Activated T-cell treated with anti-CD3 and anti-CD28 coated beads, Interleukin-2, amount 50 U/mL, for 48 hours (primary cell): ENCODE measurements at regions not wholly inside any gene's neighbourhood (a gene's known extent, or its start where the extent isn't known, plus 50 kb on each side); places are given as distances from the start of the nearest gene placed in this dataset.
A peak's percentile ranks its signal among the peaks of the same experiment; 100 is the strongest.

Experiments used
- DNase-seq, 2 experiments: peaks; one replicate each; pipeline ENCODE4 v3.0.0-alpha.2; 2020

DNA sequence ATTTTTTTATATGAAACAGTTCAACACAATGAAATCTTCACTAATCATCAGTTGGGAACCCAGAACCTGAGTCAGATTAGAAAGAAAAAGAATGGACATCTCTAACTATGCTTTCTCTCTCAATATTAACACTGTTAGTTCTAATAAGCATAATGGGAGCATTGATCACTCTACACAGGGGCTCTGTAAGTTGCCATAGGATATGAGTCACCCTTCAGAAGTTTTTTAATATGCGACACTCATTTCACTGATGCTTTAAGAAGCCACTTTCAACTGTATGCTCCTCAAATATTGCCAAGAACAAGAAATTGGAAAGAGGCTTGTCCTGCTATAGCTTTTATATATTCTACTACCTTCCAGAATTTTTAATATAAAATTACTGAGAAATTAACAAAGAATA lies 187.0 kb downstream of the AASDH start:
- DNase-seq = no peak

GRCh38 chr4:56198265-56198664 lies 189.0 kb downstream of the AASDH start:
- no peak for DNase-seq

- DNase-seq = no peak
Observed at GRCh38 chr4:56197387-56197786, 189.9 kb downstream of the AASDH start.

DNA sequence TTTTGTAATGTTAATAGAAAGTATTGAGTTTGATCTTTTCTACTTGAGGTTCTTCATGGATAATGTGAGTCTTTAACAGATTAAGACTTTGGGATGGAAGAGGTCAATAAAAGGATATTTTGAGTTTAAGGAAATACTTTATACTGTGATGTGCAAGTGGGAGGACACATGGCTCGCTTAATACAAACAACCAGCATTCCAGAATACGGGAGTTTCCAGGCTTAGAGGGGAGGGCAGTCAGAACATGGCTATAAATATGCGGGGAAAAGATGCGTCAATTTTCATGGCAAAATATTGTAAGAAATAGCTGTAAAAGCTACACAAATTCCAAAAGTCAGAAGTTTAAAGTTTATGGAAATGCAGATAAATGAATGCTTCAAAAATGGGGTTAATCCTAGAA lies 192.3 kb downstream of the AASDH start:
- DNase-seq = no peak

- no peak for DNase-seq
Observed at GRCh38 chr4:56191534-56191933, 195.8 kb downstream of the AASDH start.

- DNase-seq = no peak
Observed at GRCh38 chr4:56187688-56188087, 199.6 kb downstream of the AASDH start.

GRCh38 chr4:56186808-56187523 lies 200.3 kb downstream of the AASDH start:
- no peak for DNase-seq

GRCh38 chr4:56185901-56186300 lies 201.4 kb downstream of the AASDH start:
- no peak for DNase-seq

GRCh38 chr4:56184214-56184613 lies 203.1 kb downstream of the AASDH start:
- DNase-seq = no peak

GRCh38 chr4:56183344-56183959 lies 203.8 kb downstream of the AASDH start:
- DNase-seq = no peak

DNA sequence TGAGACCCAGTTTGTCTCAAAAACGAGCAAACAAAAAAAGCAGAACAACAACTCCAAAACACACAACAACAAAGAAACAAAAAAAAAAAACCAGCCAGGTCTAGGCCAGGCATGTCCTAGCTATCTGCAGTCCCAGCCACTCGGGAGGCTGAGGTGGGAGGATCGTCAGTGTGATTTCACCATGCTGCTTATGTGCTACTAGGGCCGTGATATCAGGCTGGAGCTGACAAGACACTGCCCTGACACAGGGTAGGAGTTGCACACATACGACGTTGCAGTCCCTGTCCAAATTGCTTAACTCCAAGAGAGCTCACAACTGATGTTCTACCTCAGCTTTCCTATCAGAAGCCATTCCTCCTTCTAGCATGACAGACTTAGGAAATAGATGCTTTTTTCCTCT lies 204.9 kb downstream of the AASDH start:
- DNase-seq = no peak

DNA sequence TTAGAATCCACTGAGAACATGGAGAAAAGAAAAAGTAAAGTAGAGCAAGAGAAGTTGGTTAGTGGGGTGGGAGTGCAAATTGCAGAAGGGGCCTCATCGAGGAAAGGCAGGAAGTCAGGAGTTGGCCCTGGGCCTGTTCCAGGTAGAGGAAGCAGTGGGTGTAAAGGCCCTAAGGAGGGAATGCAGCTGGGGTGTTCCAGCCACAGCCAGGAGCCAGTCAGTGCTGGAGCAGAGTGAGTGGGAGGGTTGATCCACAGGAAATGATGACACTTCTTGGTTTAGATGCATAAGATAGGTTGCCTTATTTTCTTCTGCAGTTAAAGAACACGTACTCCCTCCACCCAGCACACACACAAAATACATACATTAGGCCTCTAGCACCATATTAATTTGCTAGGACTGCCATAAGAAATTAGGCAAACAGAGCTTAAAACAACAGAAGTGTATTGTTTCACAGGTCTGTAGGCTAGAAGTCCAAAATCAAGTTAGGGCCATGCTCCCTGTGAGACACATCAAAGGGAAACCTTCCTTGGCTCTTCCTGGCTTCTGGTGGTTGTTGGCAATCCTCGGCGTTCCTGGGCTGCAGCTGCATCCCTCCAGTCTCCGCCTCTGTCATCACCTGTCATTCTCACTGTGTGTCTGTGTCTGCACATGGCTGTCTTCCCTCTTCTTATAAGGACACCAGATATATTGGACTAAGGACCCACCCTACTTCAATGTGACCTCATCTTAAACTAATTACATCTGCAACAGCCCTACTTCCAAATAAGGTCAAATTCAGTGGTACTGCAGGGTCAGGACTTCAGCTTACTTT lies 205.9 kb downstream of the AASDH start:
- DNase-seq = peak; percentile 28 to 48

- no peak for DNase-seq
Observed at GRCh38 chr4:56169061-56169460, 218.2 kb downstream of the AASDH start.

DNA sequence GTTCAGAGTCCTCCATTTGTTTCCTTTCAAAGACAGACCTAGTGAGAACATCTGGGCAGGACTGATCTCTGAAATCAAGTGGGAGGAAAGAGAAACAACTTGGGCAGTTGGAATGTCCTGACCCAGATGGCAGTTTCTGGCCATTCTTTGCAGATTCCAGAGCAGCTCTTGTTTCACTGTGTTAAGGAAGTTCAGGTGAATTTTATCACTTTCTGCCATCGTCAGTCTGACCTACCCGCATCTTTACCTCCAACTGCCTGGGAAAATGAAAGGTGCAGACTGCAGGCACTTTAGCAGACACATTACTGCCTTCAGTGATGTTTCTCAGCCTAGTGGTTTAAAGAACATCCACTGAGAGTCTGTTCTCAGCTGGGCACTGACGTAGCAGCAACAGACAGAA lies 216.2 kb downstream of the CEP135 start:
- DNase-seq = no peak

DNA sequence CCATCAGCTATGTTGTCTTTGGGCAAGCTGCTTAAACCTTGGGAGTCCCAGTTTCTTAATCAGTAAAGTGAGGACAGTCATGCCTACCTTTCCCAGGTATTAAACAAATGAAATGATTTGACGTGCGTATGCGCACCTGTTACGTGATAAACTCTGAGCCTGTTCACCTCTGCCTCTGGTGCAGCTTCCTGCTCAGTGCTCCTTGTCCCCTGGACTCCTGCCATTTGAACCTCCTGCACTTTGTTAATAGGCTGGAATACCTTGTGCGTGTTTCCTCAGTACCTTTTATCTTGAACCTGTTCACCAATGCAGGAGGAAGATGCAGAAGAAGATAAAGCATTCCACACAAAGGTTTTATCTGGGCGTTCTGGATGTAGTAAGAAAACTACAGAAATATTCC lies 211.9 kb downstream of the CEP135 start:
- no peak for DNase-seq

DNA sequence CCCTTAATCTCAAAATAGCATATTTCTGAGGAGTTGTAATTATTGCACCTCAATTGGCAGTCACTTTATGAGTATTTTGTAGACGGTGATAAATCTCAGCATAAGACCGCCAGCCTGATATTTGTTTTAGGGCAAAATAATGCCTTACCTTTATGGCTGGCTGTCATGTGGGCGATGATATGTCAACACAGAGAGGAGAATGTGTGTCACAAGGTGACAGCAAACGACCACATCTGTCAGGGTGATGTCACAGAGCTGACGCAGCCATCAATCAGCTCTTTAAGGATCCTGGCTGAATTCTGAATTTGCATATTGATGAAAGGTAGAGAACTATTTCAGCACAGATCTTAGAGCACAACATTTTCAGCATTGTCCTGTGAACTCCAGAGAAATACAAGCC lies 209.7 kb downstream of the CEP135 start:
- peak; percentile 27 to 36 for DNase-seq

- no peak for DNase-seq
Observed at GRCh38 chr4:56156141-56156540, 207.4 kb downstream of the CEP135 start.

GRCh38 chr4:56155432-56155831 lies 206.7 kb downstream of the CEP135 start:
- no peak for DNase-seq

DNA sequence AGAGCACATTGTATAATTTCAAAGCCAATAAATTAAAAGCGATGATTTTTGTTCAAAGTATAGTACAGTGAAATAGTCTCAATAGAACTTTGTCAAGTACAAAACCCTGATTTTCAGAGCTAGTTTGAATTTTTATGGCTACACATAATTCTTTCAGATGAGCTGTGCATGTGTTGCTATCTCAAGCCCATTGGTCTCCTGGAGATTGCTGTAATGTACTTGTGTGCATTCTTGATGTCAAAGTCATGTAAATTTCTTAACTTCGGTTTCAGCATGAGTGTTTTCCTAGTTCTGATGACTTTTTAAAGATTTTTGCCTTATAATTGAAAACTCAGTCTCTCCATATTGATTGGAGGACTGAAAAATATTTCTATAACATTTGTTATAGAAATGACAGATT lies 200.8 kb downstream of the CEP135 start:
- DNase-seq = no peak

DNA sequence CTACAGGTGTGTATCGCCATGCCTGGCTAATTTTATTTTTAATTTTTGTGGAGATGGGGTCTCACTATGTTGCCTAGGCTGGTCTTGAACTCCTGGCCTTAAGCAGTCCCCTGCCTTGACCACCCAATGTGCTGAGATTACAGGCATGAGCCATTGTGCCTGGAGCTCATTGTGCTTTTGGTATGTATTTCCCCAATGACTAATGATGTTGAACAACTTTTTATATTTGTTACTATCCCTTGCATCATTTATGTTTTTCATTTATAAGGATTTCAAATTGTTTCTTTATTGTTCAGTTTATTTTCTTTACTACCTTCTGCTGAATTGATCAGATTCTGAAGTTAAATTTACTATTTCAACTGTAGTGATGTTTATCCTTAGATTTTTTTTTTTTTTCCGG lies 199.7 kb downstream of the CEP135 start:
- DNase-seq = no peak

GRCh38 chr4:56147371-56147770 lies 198.6 kb downstream of the CEP135 start:
- no peak for DNase-seq

GRCh38 chr4:56146956-56147355 lies 198.2 kb downstream of the CEP135 start:
- no peak for DNase-seq

DNA sequence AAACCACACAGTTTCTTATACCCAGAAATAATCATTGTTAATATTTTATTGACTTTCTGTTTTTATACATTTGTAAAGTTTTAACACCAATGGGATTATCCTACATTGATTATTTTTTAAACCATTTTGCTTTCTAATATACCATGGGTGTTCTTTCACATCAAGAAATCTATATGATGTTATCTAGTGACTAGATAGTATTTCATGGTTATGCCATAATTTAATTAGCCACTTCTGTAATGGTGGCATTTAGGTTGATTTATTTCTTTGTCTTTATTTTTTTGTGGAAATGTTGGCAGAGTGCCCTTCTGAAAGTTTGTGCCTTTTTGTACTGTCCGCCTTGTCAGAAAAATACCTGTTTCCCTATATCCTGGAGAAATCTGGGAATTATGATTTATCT lies 193.3 kb downstream of the CEP135 start:
- DNase-seq = no peak

- DNase-seq = no peak
Observed at GRCh38 chr4:56139241-56139827, 190.6 kb downstream of the CEP135 start.
